HG02943 (cell line): ENCODE measurements at regions not wholly inside any gene's neighbourhood (a gene's known extent, or its start where the extent isn't known, plus 50 kb on each side); places are given as distances from the start of the nearest gene placed in this dataset.

Source experiments
- ATAC-seq: cut with Tn5 transposase; IDR thresholded peaks from one replicate; pipeline ENCODE4 v1.9.1; 2021; ENCODE audit warnings: mild to moderate bottlenecking, low read depth, moderate library complexity; ENCODE audit not compliant: unreplicated experiment

GRCh38 chr2:12073217-12073852, 326.9 kb downstream of the LPIN1 start:
- ATAC-seq = no peak

DNA sequence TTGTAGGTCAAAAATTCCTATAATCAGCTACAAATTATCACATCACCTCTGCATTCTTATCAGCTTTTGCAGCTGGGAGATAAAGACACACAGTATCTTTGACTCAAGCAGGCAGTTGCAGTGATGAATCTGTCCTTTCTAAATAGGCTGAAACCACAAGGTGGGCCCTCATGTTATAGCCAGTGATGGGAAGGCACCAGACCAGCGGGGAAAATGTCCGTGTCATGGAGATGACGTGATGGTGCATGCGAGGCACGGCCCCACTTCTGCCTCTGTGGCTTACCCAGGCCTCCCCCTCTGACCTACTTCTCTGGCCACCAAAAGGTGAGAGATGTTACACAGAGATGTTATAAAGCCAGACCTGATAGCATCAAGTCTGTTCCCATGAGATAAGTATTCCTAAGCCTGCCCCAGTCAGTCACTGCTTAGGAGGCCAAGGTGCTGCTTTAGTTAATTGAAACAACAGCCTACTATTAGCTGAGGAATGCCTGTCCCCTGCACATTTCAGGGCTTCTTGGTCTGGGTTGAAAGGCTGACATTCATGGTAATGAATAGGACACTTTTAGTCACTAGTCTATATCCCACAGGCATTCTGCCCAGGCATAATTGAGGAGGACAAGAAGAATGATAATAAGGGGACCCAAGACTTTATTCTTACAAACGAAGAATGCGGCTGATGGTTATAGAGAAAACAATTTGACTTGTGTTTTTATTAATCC, 327.9 kb downstream of the LPIN1 start:
- ATAC-seq = no peak

DNA sequence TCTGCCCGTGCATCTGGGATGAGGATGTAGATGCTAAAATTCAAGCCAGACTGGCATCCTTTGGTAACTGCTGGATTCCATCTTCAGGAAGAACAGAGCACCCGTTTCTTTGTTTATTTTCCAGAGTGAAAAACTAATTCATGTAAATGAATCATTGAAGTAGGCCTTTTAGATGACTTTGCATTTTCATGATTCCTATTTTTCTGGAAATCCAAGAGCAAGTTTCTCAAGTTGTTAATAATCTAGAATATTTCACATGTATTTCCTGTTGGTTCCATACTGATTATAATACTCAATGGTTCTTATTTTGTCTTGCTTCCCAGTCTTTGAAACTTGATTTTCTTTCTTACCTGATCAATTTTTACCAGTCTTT, 328.4 kb downstream of the LPIN1 start:
- ATAC-seq = no peak

DNA sequence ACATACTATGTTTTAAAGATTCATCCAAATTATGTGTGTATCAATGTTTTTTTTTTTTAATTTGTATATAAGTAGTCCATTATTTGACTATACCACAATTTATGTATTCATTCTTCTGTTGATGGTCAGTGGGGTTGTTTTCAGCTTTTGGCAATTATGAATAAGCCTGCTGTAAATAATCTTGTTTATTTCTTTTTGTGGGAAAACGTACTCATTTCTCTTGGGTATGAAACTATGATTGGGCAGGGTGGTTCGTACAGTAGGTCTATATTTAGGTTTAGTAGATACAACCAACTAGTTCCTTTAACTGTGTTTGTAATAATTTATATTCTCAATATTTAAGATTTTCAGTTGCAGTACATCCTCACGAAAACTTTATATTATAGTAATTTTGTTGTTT, 329.2 kb downstream of the LPIN1 start:
- ATAC-seq = no peak

DNA sequence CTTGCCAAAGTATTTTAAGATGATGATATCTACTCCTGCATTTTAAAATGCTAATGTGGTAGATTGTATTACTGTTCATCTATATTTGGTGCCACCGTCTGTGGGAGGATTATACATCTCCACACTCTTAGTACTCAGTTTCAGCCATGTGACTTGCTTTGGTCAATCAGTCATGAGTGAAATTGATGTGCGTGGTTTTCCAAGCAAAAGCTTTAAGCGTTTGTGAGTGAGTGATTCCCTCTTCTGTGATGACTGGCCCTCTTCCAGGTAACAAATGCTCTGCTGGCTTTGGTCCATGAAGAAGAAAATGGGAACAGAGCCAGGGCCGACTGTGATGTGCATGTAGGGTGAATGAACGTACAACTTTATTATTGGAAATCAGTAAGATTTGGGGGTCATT, 330.4 kb downstream of the LPIN1 start:
- ATAC-seq = no peak

DNA sequence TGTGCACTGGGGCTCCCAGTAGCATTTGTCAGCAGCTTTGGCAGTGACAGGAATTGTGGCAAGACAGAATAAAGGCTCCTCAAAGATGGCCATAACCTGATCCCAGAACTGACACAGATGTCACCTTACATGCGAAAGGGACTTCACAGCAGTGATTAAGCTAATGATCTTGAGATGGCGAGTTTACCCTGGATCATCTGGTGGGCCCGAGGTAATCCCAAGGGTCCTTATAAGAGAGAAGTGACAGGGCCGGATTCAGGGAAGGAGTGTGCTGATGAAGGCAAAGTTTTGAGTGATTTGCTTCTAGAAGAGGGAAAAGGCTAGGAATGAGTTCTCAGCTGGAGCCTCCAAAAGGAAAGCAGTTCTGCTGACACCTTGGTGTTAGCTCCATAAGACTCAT, 333.9 kb downstream of the LPIN1 start:
- no peak for ATAC-seq

DNA sequence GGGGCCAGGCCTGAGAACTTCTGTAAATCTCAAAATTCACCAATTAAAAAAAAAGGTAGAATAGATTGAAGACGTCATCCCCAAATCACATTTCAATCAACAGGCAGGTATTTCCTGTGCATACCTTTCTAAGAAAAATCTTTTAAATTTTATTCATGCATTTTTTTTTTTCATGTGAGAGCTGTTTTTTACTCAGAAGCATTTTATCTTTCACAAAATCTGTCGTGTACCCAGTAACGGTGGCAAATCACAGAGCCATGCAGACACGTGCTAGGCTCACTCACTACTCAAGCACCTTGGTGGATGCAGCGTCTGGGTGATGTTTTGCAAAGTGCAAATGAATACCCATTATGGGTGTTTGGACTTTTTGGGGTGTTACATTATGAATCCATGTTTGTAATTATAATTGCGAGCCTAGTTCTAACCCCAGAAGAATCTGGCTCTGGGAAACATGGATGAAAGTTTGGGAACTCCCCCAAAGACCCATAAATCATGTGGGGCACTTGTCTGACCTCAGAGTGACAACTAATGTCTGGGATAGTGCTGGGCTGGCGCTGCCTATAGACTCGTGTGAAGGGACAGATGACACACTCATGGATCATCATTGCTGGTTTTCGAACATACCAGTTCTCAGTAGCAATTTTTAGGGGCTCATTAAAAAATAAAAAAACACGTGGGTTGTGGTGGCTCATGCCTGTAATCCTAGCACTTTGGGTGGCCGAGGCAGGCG, 335.2 kb downstream of the LPIN1 start:
- ATAC-seq = no peak

- no peak for ATAC-seq
Observed at GRCh38 chr2:12083081-12083581, 336.7 kb downstream of the LPIN1 start.

GRCh38 chr2:12083713-12084419, 337.4 kb downstream of the LPIN1 start:
- no peak for ATAC-seq

DNA sequence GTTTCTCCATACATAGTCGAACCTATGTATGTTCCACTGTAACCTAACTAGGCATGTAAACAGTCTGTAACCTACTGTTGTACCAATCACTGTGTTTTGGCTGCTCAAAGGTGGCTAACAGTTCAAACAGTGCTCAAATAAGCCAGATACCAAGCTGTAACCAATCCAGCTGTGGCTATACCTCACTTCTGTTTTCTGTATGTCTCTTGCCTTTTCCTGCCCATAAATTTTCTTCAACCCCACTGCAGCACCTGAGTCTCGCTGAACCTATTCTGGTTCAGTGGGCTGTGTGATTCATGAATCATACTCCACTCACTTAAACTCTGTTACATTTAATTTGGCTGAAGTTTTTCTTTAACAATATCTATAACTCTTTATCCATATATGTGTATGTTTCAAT, 340.7 kb downstream of the LPIN1 start:
- ATAC-seq = no peak

GRCh38 chr2:12087671-12088380, 341.4 kb downstream of the LPIN1 start:
- no peak for ATAC-seq

DNA sequence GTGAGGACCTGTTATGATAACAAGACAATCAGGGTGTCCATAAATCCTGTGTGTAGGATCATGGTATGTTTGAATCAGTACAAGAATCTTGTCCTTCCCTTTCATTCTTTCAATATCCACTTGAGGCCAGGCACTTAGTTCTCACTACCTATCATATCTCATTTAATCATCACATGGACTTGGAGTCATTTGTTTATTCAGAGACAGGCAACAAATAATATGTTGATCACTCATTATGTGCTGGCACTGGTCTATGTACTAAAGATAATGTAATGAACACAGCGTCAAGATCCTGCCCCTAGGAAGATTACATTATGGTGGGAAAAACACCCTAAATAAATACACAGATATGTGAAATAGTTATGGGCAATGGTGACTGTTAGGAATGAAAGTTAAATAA, 342.6 kb downstream of the LPIN1 start:
- ATAC-seq = no peak

DNA sequence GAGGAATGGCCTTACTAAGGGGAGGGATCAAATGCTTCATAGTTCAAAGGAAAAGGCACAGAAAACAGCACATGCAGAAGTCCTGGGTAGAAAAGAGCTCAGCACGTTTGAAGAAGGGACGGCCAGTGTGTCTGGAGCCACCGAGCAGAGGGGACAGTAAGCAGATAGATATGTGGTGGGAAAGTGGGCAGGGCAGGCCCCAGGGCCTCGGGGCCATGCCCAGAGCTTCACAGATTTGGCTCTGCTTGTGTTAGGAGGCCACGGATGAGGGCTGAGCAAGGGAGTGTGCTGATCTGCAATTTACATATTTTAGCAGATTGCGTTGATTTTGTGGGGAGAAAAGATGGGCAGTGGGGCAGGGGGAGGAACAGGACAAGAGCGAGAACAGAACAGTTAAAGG, 343.1 kb downstream of the LPIN1 start:
- no peak for ATAC-seq

GRCh38 chr2:12090072-12090471, 343.6 kb downstream of the LPIN1 start:
- ATAC-seq = no peak

GRCh38 chr2:12090590-12090989, 344.2 kb downstream of the LPIN1 start:
- no peak for ATAC-seq

DNA sequence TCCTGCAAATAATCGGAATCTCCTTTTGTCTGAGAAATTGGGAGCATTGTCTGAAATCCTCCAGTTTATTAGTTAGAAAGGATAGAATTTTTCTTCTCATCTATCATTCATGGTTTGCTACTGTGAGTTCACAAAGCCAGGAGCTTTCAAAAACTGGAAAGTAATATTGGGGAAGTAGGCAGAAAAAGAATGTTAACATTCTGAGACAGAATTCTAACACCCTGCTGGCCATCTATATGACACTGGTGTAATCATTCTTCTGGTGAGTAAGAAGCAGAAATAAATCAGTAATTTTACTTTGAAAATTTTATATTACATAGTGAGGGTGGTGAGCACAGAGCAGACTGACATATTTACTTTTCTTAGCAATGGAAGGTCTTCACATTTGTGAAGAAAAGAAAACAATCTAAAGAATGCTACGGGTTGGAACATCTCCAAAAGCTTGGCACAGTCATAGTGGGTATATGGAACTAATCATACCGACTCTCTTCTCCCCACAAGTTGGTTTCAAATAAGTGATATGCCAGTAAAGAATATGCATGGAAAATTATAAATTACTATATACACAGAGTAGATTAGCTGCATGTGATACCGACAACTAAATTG, 344.9 kb downstream of the LPIN1 start:
- ATAC-seq = no peak

DNA sequence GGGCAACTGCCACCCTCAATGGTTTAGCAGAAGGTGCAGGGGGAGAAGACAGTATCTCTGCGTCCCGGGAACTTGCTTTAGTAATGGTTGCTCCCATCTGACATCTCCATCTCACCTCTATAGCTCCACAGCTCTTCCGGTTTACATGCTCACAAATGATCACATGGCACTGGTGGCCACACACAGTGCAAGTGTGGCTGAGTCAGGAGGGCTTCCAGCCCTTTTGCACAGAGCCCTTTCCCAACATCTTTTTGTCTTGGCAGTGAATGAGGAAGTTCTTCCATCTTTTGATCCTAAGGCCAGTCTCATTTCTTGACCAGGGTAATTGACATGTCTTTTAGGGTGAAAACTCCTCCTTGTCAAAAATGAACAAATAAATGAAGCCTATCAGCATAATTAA, 347.7 kb downstream of the LPIN1 start:
- ATAC-seq = no peak

GRCh38 chr2:12096051-12096787, 349.8 kb downstream of the LPIN1 start:
- ATAC-seq = no peak

DNA sequence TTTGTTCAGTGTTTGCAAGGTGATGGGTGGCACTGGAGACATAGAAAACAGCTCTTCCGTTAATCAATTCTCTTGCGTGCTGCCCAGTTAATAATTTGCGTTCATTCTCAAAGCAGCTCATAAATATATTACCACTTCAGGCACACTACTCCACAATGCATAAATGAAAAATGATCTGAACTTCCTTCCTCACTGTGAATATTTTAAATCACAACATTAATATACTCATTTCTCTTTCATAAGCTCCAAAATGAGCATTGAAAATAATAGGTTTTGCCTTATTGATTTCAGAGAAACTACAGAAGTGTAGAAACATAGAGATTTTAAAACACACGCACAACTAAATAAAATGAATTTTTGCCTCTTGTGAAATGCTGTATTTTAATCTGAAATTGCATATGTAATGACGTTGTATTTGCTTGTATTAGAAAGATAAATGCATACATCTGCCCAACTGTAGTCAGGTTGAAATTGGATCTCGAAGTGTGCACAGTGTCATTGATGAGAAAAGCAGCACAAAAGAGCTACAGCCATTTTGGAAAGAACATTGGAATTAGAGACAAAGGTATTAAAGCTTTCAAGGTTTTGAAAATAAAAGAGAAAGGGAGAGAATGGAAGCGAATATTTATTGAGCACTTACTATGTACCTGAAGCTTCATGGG, 350.5 kb downstream of the LPIN1 start:
- no peak for ATAC-seq
